ENCODE measurements at regions not wholly inside any gene's neighbourhood (a gene's known extent, or its start where the extent isn't known, plus 50 kb on each side); places are given as distances from the start of the nearest gene placed in this dataset.

GRCh38 chr10:21097926-21098355, 200.8 kb upstream of the NEBL start:
- no peaks in the 10 kb centered on the region for H3K79me2 ChIP-seq (ENCODE audit: insufficient read depth, low read length)

DNA sequence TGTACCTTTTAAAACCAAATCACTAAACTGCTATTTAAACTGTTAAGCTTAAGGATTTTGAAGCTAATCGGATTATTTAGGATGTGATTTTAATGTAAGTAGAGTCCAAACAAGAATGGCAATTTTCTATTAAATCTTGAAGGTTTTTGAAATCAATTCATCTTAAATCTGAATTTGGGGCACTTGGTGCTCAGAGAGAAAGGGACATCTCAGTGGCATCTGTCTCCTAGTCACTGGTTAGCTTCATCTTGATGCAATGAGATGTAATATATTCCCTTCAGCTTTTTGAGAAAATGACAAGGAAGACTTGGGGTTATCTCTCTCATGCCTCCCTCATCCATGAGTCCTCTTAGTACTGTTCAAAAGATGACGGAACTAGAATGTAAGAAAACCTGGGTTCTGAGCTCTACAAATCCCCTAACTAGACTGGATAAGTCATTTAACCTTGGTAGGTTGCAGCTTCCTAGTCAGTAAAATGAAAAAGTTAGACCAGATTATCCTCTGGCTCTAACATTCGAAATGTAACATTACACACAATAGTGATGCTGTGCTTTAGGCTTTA, 198.5 kb upstream of the NEBL start:
- H3K27me3 ChIP-seq (ENCODE audit: insufficient read depth, low read length, poor library complexity), result no peaks in the 10 kb centered on the region
- DNase-seq, result no peak
- no peak for ATAC-seq (ENCODE audit: insufficient read depth, low read depth)

More at GRCh38 chr10:21097926-21098355, 200.8 kb upstream of the NEBL start:
- ATAC-seq (ENCODE audit: insufficient read depth, low read depth), result no peak
- Histone ChIP-seq H3K9ac (ENCODE audit: low read depth, low read length) (no peak overlapping the region), H3K36me3 (ENCODE audit: insufficient read depth, low read length) (no peaks in the 10 kb centered on the region), H3K4me2 (ENCODE audit: insufficient read depth, low read length) (no peak overlapping the region), H3K27ac (ENCODE audit: low read length) (no peak overlapping the region), H2AFZ (ENCODE audit: low read depth, low read length) (no peak overlapping the region), H4K20me1 (ENCODE audit: insufficient read depth, low read length) (no peaks in the 10 kb centered on the region), H3K27me3 (ENCODE audit: insufficient read depth, low read length, poor library complexity) (no peaks in the 10 kb centered on the region), H3K4me3 (ENCODE audit: low read depth in 1 of 2, low read length in 2 of 2) (no peak overlapping the region), H3K9me3 (ENCODE audit: insufficient read depth, low read length, severe bottlenecking) (no peaks in the 10 kb centered on the region), H3K4me1 (ENCODE audit: insufficient read depth, low read length) (no peaks in the 10 kb centered on the region)
- DNase-seq, result no peak
- no peak for TF ChIP-seq EZH2 (IDR thresholded peaks at IDR 0.05; ENCODE audit: borderline replicate concordance, low read depth, low read length, severe bottlenecking)
- TF ChIP-seq CTCF (IDR thresholded peaks at IDR 0.05; ENCODE audit: borderline replicate concordance, extremely low read depth, low read length, poor library complexity, severe bottlenecking), result no peak

DNA sequence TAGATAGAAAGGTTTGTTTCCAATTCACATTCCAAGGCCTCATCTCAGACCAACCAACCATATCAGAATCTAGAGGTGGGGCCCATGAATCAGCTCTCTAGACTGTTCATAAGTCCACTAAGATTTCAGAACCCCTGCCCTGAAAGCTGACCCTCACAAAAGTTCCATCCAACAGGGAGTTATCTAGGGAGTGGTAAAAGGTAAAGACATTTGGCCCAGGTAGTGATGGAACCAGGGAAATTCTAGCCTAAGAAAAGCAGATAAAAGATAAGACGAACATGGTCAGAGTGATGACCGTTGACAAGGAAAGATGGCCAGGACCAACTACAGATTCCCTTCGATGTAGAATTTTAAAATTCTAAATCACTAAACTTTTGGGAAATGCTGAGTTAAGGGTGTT, 198.0 kb upstream of the NEBL start:
- Histone ChIP-seq H2AFZ (ENCODE audit: low read depth, low read length) (no peak overlapping the region), H3K4me2 (ENCODE audit: insufficient read depth, low read length) (no peak overlapping the region), H3K27ac (ENCODE audit: low read length) (no peak overlapping the region), H3K79me2 (ENCODE audit: insufficient read depth, low read length) (no peaks in the 10 kb centered on the region), H3K4me3 (ENCODE audit: low read depth in 1 of 2, low read length in 2 of 2) (no peak overlapping the region), H4K20me1 (ENCODE audit: insufficient read depth, low read length) (no peaks in the 10 kb centered on the region), H3K9me3 (ENCODE audit: insufficient read depth, low read length, severe bottlenecking) (no peaks in the 10 kb centered on the region), H3K27me3 (ENCODE audit: insufficient read depth, low read length, poor library complexity) (no peaks in the 10 kb centered on the region), H3K36me3 (ENCODE audit: insufficient read depth, low read length) (no peaks in the 10 kb centered on the region), H3K4me1 (ENCODE audit: insufficient read depth, low read length) (no peaks in the 10 kb centered on the region), H3K9ac (ENCODE audit: low read depth, low read length) (no peak overlapping the region)
- TF ChIP-seq CTCF (IDR thresholded peaks at IDR 0.05; ENCODE audit: borderline replicate concordance, extremely low read depth, low read length, poor library complexity, severe bottlenecking) (no peak), EZH2 (IDR thresholded peaks at IDR 0.05; ENCODE audit: borderline replicate concordance, low read depth, low read length, severe bottlenecking) (no peak)
- no peak for ATAC-seq (ENCODE audit: insufficient read depth, low read depth)
- DNase-seq, result no peak

More for the DNA sequence above, 198.5 kb upstream of the NEBL start:
- TF ChIP-seq EZH2 (IDR thresholded peaks at IDR 0.05; ENCODE audit: borderline replicate concordance, low read depth, low read length, severe bottlenecking) (no peak), CTCF (IDR thresholded peaks at IDR 0.05; ENCODE audit: borderline replicate concordance, extremely low read depth, low read length, poor library complexity, severe bottlenecking) (no peak)
- no peak overlapping the region for H3K4me2 ChIP-seq (ENCODE audit: insufficient read depth, low read length)
- H3K4me3 ChIP-seq (ENCODE audit: low read depth in 1 of 2, low read length in 2 of 2), result no peak overlapping the region
- no peaks in the 10 kb centered on the region for H4K20me1 ChIP-seq (ENCODE audit: insufficient read depth, low read length)
- H3K4me1 ChIP-seq (ENCODE audit: insufficient read depth, low read length), result no peaks in the 10 kb centered on the region
- H3K79me2 ChIP-seq (ENCODE audit: insufficient read depth, low read length), result no peaks in the 10 kb centered on the region
- H3K9ac ChIP-seq (ENCODE audit: low read depth, low read length), result no peak overlapping the region
- H3K9me3 ChIP-seq (ENCODE audit: insufficient read depth, low read length, severe bottlenecking), result no peaks in the 10 kb centered on the region
- no peak overlapping the region for H3K27ac ChIP-seq (ENCODE audit: low read length)
- no peaks in the 10 kb centered on the region for H3K36me3 ChIP-seq (ENCODE audit: insufficient read depth, low read length)
- no peak overlapping the region for H2AFZ ChIP-seq (ENCODE audit: low read depth, low read length)

Measured in DND-41 (cell line).